ENCODE measurements at regions not wholly inside any gene's neighbourhood (a gene's known extent, or its start where the extent isn't known, plus 50 kb on each side); places are given as distances from the start of the nearest gene placed in this dataset.

DNA sequence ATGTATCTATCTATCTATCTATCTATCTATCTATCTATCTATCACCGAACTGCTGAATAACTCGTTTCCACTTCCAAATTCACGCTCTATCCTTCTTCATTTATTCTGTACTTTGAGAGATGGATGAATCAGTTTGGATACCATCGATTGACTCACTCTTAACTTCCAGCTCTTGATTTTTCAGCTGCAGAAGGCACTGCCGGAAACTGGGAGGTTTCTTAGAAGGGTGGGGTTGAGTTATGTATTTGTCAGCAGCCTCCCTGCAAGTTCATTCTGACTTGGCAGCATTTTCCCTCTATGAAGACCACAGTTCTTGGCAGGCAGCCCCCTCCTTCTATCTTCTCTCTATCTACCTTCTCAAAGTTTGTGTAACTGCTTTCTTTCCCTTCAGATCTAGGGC lies 112.0 kb upstream of the MAGEB18 start:
- Histone ChIP-seq H3K4me3 (no peak overlapping the region), H3K4me2 (ENCODE audit: insufficient read depth, low read length) (no peak overlapping the region), H3K36me3 (ENCODE audit: control insufficient read depth, insufficient read depth, low read length) (no peaks in the 10 kb centered on the region), H3K9ac (ENCODE audit: insufficient read depth in 1 of 2, low read depth in 2 of 2, low read length in 2 of 2) (no peak overlapping the region), H3K9me1 (ENCODE audit: control insufficient read depth, insufficient read depth, low read length) (no peaks in the 10 kb centered on the region), H4K20me1 (replicated peaks; ENCODE audit: control insufficient read depth, insufficient read depth, low read length) (no peaks in the 10 kb centered on the region), H3K27ac (ENCODE audit: extremely low read depth, low read depth, low read length) (no peak overlapping the region), H3K27me3 (ENCODE audit: control insufficient read depth in 2 of 2, insufficient read depth in 2 of 2, low read length in 2 of 2) (no peaks in the 10 kb centered on the region), H3K4me1 (replicated peaks in 1 of 2; ENCODE audit: control insufficient read depth in 2 of 2, insufficient read depth in 2 of 2, low read length in 2 of 2) (no peaks in the 10 kb centered on the region), H3K79me2 (ENCODE audit: control insufficient read depth, insufficient read depth, low read length) (no peaks in the 10 kb centered on the region), H3K9me3 (replicated peaks; ENCODE audit: control insufficient read depth, insufficient read depth, low read depth, low read length) (no peaks in the 10 kb centered on the region; the same call in 1 of the 2 replicates), H2AFZ (ENCODE audit: low read depth, low read length) (no peak overlapping the region)
- TF ChIP-seq, protein P1, sequence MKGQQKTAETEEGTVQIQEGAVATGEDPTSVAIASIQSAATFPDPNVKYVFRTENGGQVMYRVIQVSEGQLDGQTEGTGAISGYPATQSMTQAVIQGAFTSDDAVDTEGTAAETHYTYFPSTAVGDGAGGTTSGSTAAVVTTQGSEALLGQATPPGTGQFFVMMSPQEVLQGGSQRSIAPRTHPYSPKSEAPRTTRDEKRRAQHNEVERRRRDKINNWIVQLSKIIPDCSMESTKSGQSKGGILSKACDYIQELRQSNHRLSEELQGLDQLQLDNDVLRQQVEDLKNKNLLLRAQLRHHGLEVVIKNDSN (CRISPR knock-in tag; IDR thresholded peaks at IDR 0.05), result no peak
- no peak for TF ChIP-seq SMAD4 (CRISPR knock-in tag; conservative IDR thresholded peaks at IDR 0.05)
- DNase-seq (ENCODE audit: extremely low read depth in 1 of 4, low spot score in 3 of 4), result no peak
- in situ Hi-C loops (cut with MboI), result no loop called here
- ATAC-seq, result no peak
- WGBS (ENCODE audit: insufficient coverage, low coverage, missing lambda C conversion rate), result 0% methylated on average over 5 of the region's 5 CpGs
- no TSS peak for BruUV-seq (replicated peaks)
- intact Hi-C loops (cut with micrococcal nuclease), result no loop called here
- FAIRE-seq, result no peak
- ChIA-PET CTCF (ENCODE audit: low intra/inter-chr PET ratio) (no interaction called here), POLR2A (no interaction called here)

DNA sequence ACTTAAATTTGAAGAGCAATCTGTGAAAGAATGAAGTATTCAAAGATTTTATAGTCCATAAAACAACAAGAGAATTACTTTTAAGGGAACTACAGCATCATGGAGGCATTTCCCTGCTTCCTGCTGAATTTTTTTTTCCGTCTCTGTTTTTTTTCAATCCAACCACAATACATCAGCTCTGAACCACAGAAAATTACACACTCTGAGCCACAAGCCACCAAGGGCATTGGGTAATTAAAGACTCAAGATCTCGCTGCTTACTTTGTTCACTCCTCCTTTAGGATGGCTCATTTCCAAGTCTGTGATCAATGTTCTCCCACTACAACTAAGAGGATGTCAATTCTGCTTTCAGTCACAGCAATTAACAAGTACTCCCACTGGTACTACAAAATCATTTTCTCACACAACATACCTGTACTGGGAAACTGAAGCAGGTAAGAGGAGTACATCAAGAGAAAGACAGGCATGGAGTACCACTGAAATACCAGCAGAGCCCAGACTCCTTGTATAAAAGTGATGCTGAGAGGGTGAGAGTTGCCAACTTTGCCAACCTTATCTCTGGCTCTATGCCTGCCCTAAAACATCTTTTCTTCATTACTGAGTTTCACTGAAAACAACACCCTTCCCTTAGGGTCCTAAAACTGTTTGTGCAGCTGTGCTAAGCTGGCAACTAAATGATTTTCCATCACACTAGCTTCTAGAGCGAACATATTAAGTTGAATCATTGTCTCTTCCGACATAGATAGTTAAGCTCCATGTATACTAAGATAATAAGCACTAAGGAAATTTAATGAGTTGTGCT lies 105.8 kb upstream of the MAGEB18 start:
- 0% methylated on average over 4 of the region's 4 CpGs for WGBS (ENCODE audit: insufficient coverage, low coverage, missing lambda C conversion rate)
- Histone ChIP-seq H4K20me1 (replicated peaks; ENCODE audit: control insufficient read depth, insufficient read depth, low read length) (no peaks in the 10 kb centered on the region), H3K36me3 (ENCODE audit: control insufficient read depth, insufficient read depth, low read length) (no peaks in the 10 kb centered on the region), H3K4me1 (replicated peaks in 1 of 2; ENCODE audit: control insufficient read depth in 2 of 2, insufficient read depth in 2 of 2, low read length in 2 of 2) (no peaks in the 10 kb centered on the region), H3K9me3 (replicated peaks; ENCODE audit: control insufficient read depth, insufficient read depth, low read depth, low read length) (no peaks in the 10 kb centered on the region; the same call in 1 of the 2 replicates), H3K9ac (ENCODE audit: insufficient read depth in 1 of 2, low read depth in 2 of 2, low read length in 2 of 2) (no peak overlapping the region), H3K79me2 (ENCODE audit: control insufficient read depth, insufficient read depth, low read length) (no peaks in the 10 kb centered on the region), H3K27me3 (ENCODE audit: control insufficient read depth in 2 of 2, insufficient read depth in 2 of 2, low read length in 2 of 2) (no peaks in the 10 kb centered on the region), H3K4me3 (no peak overlapping the region), H2AFZ (ENCODE audit: low read depth, low read length) (no peak overlapping the region), H3K27ac (ENCODE audit: extremely low read depth, low read depth, low read length) (no peak overlapping the region), H3K9me1 (ENCODE audit: control insufficient read depth, insufficient read depth, low read length) (no peaks in the 10 kb centered on the region), H3K4me2 (ENCODE audit: insufficient read depth, low read length) (no peak overlapping the region)
- DNase-seq (ENCODE audit: extremely low read depth in 1 of 4, low spot score in 3 of 4) (no peak), ATAC-seq (no peak), FAIRE-seq (no peak)
- intact Hi-C loops (cut with micrococcal nuclease), result no loop called here
- in situ Hi-C loops (cut with MboI), result no loop called here
- no TSS peak for BruUV-seq (replicated peaks)
- POLR2A ChIA-PET, result no interaction called here
- CTCF ChIA-PET (ENCODE audit: low intra/inter-chr PET ratio), result no interaction called here
- TF ChIP-seq U2AF1 (optimal IDR thresholded peaks at IDR 0.05; ENCODE audit: low read depth, low read length) (no peak), ZNF253 (CRISPR knock-in tag; conservative IDR thresholded peaks at IDR 0.05) (no peak), ELF1 (tag; IDR thresholded peaks at IDR 0.05) (no peak), PHB2 (IDR thresholded peaks at IDR 0.05; ENCODE audit: low read depth) (no peak), HMG20A (CRISPR knock-in tag; conservative IDR thresholded peaks at IDR 0.05) (no peak), BRD9 (IDR thresholded peaks at IDR 0.05; ENCODE audit: low read depth, partially characterized antibody) (no peak), ZNF586 (CRISPR knock-in tag; conservative IDR thresholded peaks at IDR 0.05) (no peak), BACH1 (tag; IDR thresholded peaks at IDR 0.05) (no peak), E2F3 (CRISPR knock-in tag; IDR thresholded peaks at IDR 0.05) (no peak)
- TF ChIP-seq, protein P2, sequence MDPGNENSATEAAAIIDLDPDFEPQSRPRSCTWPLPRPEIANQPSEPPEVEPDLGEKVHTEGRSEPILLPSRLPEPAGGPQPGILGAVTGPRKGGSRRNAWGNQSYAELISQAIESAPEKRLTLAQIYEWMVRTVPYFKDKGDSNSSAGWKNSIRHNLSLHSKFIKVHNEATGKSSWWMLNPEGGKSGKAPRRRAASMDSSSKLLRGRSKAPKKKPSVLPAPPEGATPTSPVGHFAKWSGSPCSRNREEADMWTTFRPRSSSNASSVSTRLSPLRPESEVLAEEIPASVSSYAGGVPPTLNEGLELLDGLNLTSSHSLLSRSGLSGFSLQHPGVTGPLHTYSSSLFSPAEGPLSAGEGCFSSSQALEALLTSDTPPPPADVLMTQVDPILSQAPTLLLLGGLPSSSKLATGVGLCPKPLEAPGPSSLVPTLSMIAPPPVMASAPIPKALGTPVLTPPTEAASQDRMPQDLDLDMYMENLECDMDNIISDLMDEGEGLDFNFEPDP (CRISPR knock-in tag; IDR thresholded peaks at IDR 0.05), result no peak
- TF ChIP-seq, protein P3, sequence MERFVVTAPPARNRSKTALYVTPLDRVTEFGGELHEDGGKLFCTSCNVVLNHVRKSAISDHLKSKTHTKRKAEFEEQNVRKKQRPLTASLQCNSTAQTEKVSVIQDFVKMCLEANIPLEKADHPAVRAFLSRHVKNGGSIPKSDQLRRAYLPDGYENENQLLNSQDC (CRISPR knock-in tag; IDR thresholded peaks at IDR 0.05), result no peak
- TF ChIP-seq, protein P4, sequence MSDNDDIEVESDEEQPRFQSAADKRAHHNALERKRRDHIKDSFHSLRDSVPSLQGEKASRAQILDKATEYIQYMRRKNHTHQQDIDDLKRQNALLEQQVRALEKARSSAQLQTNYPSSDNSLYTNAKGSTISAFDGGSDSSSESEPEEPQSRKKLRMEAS (CRISPR knock-in tag; IDR thresholded peaks at IDR 0.05), result no peak

All from K562 (cell line).